Amniotic stem cell (primary cell): ENCODE measurements at regions not wholly inside any gene's neighbourhood (a gene's known extent, or its start where the extent isn't known, plus 50 kb on each side); places are given as distances from the start of the nearest gene placed in this dataset.

Source experiments
- DNase-seq: peaks from one replicate; lab custom pipeline; 2025; lab: John Stamatoyannopoulos, UW

DNA sequence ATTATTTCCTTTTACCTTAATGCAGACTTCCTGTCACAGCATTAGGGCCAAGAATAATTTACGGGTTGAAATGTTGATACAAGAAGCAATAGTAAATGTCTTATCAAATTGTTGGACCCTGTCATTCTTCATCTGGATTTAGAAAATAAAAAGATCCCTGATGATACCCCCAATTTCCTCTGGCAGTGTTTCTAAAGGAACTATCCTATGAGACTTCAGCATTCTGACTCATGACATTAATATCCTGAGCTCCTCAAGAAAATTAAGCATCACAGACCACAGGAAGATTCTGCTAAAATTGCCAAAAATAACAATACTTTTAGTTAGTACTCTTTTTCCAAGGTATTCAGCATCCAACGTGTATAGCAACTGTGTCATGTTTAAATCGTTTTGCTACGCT lies 490.5 kb upstream of the ANKRD30A start:
- DNase-seq: peak; percentile 13

DNA sequence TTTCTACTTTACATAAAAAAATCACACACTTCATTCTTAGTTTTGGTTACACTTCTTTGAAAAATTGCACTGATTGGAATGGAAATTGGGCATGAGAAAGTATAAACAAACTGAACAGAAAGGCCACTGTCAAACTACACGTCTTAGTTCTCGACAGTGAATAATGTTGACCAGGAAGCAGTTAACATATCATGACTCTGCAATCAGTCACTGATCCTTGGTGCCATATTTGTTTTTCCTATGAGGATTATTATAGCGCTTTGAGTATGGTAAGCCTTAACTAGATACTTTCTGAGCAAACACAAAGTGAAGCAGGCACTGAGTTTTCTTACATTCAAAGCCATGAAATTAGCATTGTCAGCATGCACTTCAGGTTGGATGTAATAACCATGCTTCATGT lies 495.1 kb upstream of the ANKRD30A start:
- no peak for DNase-seq

- DNase-seq: no peak
Observed at GRCh38 chr10:36629476-36629875, 495.9 kb upstream of the ANKRD30A start.

GRCh38 chr10:36624551-36625100 lies 500.8 kb upstream of the ANKRD30A start:
- DNase-seq: no peak

DNA sequence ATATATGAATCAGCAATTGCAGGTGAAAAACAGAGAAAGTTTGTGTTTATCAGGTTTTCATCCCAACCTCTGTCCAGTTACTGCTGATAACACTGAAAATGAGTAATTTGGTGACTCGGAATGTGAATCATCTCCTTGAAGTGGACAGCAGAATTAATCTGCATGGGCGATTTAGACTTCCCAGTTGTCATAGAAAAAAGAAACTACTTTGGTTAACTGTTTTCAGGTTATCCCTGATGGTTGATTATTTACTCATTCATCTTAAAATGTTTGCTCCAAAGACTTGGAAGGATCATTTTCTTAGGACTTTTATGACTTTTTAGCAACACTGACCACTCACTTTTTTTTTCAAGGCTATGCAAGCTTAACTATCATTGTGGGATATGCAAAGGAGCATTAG lies 504.1 kb upstream of the ANKRD30A start:
- DNase-seq: peak; percentile 2

- no peak for DNase-seq
Observed at GRCh38 chr10:36612436-36612835, 513.0 kb upstream of the ANKRD30A start.

- DNase-seq: no peak
Observed at GRCh38 chr10:36608866-36609265, 516.5 kb upstream of the ANKRD30A start.

DNA sequence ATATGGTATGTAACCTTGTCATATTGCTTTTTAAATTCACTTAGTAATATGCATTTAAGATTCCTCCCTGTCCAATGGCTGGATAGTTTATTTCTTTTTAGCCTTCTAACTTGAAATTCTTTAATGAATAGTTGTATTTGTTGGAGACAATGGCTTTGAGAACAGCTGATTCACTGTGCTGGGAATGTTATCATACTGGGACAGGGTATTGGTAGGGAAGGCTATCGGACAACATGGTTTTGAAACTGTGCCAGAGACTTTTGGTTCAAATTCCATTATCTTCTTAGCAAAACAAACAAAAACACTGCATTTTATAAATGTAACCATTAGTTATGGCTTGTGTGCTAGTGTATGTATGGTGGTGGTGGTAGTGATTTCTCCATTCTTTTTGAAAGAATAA lies 517.1 kb upstream of the ANKRD30A start:
- DNase-seq: peak; percentile 8

GRCh38 chr10:36606234-36606839 lies 519.1 kb upstream of the ANKRD30A start:
- DNase-seq: peak; percentile 0

GRCh38 chr10:36604316-36604715 lies 521.1 kb upstream of the ANKRD30A start:
- DNase-seq: no peak

DNA sequence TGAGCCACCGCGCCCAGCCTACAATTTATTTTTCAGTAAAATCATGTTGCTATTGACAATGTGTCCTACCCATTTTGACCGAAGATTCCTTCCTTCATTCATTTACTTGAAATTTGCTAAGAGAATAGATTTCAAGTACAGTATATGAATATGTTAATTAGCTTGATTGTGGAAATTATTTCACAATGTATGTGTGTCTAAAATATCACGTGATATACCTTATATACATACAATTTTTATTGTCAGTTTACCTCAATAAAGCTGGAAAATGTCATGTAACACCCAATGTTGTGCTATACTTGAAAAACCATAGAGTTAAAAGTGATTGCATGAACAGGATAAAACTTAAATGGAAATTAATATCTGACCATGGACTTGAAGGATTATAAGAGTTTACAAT lies 521.7 kb upstream of the ANKRD30A start:
- no peak for DNase-seq

DNA sequence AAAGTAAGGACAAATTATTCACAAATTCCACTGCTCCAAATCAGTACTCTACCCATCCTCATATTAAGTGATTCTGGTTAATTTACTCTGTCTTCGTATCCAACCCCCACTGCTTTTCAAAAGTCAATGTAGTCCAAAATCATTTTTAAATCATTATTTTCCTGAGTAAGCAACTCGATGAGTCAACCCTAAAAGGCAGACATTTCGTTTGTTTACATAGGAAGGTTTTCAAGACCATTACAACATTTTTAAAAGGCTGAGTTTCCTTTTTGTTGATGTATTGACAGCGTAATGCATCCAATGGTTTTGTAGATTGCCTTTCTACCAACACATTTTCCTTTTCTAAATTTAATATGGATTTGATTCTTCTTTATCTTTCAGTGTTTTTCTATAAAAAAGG lies 523.0 kb upstream of the ANKRD30A start:
- DNase-seq: peak; percentile 45

GRCh38 chr10:36597756-36598320 lies 527.6 kb upstream of the ANKRD30A start:
- DNase-seq: no peak

GRCh38 chr10:36592964-36593363 lies 532.4 kb upstream of the ANKRD30A start:
- DNase-seq: no peak

DNA sequence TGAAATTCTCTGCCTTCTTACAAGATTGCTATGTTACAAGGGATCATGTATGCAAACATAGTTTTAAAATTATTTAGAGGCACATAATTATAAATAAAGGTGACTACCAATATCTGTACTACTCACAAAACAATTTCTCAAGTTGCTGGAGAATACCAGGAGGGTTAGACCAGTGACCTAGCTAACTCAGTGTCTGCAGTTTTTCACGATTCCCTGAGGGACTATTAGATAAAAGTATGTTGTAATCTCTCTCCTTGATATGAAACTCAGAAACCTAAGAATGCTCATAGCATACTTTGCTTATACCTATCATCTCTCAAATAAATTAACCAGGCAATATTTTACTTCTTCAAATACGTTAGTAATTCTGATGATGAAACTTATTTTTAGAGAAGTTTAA lies 534.0 kb upstream of the ANKRD30A start:
- DNase-seq: no peak

DNA sequence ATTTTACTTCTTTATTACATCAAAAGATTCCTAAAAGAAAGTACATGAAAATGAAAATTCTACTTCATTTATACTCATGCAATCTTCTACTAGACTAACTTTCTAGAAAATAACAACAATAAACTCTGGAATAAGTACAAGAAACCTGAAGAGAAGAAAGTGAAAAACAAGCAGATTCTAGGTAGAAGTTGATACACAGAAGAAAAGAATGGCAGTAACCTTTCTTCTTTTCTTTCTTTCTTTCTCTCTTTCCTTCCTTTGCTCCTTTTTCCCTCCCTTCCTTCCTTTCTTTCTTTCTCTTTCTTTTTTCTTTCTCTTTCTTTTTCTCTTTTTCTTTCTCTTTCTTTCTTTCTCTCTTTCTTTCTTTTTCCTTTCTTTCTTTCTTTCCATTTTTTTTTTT lies 541.7 kb upstream of the ANKRD30A start:
- DNase-seq: no peak

DNA sequence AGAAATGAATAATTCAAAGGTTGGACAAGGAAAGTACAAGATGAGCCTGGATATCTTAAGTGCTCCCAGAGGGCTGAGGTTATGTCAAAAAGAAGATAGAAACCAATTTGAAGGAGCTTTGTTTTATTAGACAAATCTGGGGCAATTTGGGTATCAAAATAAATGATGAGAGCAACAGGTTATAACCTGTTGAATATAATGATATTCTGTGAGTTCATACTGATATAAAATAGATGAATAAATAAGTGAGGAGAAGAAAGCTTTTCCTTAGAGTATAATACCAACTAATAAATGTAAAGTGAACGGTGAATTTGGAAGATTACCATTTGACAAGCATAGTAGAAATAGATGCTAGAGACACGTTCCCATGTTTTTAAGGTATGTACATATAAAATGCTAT lies 544.2 kb upstream of the ANKRD30A start:
- no peak for DNase-seq

- peak; percentile 33 for DNase-seq
Observed at GRCh38 chr10:36578306-36578705, 547.1 kb upstream of the ANKRD30A start.

- no peak for DNase-seq
Observed at GRCh38 chr10:36577126-36577525, 548.3 kb upstream of the ANKRD30A start.

GRCh38 chr10:36574207-36574606 lies 551.2 kb upstream of the ANKRD30A start:
- DNase-seq: no peak

- no peak for DNase-seq
Observed at GRCh38 chr10:36573246-36573645, 552.2 kb upstream of the ANKRD30A start.

DNA sequence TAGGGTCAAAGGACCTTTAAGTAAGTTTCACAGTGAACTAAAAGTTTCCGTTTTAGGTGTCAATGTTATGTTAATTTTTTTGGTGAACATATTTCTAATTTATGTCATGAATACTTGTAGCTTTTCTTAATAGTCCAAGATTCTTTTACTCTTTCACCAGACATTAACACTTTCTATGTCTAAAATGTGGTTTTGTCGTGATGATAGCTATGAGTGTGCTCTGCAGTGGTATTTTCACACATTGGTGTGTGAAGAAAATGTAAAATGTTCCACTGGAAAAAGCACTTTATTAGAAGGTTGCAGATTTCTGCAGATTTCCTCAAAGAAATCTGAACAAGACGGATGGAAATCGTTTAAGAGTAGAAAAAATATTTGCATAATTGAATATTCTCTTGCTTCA lies 561.0 kb upstream of the ANKRD30A start:
- no peak for DNase-seq

GRCh38 chr10:36559412-36560400 lies 565.7 kb upstream of the ANKRD30A start:
- no peak for DNase-seq
